Occipital lobe (tissue), 1 donor: ENCODE measurements at regions not wholly inside any gene's neighbourhood (a gene's known extent, or its start where the extent isn't known, plus 50 kb on each side); places are given as distances from the start of the nearest gene placed in this dataset.

Experiments used
- DNase-seq: peaks from one replicate; lab custom pipeline; 2025; lab: John Stamatoyannopoulos, UW

DNA sequence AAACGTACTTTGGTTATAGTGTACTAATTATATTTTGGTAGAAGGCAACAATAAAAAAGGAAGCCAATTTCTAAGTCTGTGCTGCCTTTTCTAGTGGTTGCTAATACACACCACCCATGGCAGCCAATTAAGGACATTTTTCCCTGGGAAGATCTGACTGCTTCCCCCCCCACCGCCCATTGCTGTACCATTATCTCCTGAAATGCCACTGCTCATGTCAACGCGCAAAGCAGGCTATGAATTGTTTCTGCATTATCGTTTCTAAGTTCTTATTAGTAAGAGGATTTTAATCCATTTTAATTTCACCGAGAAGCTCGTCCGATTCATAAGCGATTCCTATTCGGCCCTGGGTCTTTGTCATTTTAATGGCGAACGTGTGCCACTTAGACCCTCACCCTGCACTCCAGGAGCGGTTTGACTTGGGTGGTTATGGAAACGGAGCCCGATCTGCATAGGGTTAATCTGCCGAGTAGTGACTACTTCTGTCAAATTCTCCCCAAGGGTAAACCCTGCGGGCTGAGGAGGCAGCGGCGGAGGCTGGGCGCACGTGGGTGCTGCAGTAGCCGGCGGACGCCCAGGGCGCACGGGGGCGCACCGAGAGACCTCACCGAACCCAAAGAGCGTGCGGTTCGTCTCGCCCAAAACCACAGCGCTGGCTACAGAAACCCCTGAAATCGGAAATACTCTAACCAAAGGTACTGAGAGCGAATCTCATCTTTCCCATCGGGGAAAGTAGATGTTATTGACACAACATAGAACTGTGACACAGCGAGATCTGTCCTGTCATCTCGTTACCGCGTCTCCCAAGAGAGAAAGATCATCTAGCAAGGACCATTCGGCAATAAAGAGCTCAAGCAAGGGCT lies 55.8 kb upstream of the SHC3 start:
- DNase-seq = peak; percentile 18

GRCh38 chr9:89236955-89237573 lies 58.4 kb upstream of the SHC3 start:
- no peak for DNase-seq

DNA sequence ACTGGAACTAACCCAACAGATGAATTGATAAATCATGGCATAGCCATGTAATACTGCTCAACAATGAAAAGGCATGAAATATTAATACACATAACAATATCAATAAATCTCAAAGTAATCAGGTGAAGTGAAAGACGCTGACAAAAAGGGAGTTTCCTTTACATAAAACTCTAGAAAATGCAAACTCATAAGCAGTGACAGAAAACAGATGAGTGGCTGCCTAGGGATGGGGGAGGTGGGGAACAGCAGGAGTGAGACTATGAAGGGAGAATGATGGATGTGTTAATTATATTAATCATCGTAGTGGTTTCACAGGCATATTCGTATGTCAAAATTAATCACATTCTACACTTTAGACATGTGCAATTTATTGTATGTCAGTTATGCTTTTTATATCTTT lies 59.8 kb upstream of the SHC3 start:
- no peak for DNase-seq

DNA sequence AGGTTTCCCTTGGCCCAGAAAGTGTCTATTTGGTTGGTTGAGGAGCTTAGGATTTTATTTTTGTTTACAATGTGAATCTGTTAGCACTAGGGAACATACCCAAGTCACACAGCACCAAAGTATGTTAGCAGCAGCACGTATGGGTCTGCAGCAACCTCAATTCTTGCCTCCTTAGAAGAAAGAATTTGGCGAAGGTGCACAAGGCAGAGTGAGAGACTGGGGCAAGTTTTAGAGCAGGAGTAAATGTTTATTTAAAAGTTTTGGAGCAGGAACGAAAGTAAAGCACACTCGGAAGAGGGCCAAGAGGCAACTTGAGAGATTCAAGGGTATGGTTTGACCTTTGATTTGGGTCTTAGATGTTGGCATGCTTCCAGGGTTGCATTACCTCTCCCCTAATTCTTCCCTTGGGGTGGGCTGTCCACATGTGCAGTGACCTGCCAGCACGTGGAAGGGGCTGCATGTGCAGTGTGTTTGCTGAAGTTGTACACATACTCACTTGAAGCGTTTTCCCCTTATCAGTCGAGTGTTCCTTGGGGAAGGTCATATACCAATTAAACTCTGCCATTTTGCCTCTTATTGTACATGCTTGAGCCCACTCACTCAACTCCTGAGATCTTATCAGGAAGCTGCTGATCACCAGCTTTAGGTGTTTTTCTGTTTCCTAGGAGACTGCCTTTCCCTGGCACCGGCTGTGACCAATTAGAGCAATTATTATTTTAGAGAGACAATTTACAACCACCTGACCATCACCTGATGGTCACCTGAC lies 64.9 kb upstream of the SHC3 start:
- DNase-seq = no peak

DNA sequence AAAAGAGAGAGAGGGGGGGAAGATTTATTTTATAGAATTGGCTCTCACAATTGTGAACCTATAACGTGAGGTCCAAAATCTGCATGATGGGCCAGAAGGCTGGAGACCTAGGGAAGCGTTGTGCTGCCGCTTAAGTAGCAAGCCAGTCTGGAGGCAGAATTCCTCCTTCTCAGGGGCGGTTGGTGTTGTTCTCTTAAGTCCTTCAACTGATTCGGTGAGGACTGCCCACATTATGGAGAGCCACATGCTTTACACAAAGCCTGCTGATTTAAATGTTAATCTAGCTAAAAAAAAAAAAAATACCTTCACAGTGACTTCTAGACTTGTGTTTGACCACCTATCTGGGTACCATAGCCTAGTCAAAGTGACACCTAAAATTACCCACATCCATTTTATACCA lies 64.2 kb upstream of the CKS2 start:
- no peak for DNase-seq

DNA sequence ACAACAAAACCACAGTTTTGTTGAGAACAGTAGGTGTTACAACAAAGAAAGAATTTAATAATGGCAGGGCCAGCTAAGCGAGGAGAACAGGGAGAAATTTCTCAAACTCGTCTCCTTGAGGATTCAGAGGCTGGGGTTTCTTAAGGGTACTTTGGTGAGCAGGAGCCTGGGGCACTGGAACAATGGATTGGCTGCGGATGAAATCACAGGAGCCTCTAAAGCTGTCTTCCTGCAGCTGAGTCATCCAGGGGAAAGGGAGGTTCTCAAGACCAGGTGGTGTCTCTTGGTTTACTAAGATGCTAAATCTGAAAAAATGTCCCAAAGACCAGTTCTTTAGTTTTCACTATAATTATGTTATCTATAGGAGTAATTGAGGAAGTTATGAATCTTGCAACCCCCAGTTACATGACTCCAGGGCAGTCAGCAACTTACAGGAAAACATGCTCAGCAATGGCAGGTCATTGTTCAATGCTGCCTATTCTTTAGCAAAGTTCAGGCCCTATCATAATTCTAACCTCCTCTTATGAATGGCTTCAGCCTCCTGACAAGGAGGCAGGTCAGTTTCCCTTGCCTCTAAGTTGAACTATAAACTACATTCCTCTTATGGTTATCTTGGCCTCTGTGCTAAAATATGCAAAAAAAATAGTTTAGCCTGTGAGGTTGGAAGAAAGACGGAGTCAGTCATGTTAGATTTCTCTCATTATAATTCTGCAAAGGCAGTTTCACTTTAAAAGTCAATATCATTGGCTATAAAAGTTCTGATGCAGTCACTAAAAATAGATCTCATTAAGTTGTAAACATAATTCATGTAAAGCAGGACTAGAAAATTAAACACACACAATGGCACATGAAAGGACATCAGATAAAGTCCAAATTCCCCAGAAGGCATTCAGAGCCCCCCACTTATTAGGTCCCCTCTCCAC lies 63.3 kb upstream of the CKS2 start:
- DNase-seq = no peak

DNA sequence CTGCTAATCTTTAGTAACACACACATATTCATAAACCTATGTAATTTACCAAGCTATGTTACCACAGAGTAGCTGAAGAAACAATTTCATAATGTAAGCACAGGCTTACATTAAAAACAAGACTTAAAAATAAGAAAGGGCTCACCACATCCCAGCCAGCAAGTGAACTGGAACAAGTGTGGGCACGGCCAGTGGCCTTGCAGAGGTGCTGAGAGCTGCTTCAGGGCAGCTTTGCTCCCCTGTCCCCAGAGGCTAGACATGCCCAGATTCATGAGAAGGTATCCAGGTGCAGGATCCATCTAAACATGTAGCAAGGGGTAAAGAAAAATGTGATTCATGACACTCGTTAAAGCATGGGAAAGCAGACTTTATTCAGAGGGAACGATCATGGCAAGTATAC lies 62.0 kb upstream of the CKS2 start:
- DNase-seq = no peak

GRCh38 chr9:89252651-89253267 lies 58.2 kb upstream of the CKS2 start:
- no peak for DNase-seq

- no peak for DNase-seq
Measured at GRCh38 chr9:89254058-89254772, 56.8 kb upstream of the CKS2 start.

GRCh38 chr9:89254773-89255125 lies 56.2 kb upstream of the CKS2 start:
- DNase-seq = no peak

DNA sequence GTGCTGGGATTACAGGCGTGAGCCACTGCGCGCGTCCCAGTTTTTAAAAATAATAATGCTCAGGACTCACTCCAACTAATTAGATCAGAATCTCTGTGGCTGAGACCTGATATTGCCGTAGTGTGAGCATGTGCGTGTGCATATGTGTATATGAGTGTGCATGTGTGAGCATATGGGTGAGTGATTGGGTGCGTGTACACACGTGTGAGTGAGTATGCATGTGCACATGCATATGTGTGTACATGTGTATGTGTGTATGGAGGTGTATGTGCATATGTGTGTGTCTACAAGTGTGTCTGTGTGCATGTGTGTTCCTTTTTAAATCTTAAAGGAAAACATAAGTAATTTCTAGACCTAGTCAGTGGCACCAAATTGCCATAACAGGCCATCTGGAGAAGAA lies 54.8 kb upstream of the CKS2 start:
- no peak for DNase-seq

DNA sequence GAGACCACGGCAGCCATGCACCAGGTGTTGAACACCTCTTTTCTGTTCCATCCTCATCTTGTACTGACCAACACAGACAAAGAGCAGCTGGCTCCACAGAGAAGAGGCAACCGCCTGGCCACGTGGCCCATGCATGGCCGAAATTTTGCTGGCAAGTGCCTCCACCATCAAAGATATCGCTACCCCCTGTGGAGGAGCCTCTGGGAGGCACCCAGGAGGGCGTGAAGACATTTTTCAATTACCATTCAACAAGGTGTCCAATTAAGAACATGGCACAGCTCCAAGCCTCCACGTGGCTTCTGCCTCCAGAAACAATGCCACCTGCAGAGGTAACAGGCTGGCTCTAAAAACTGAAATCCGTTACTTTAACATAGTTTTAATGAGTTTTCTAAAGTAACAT lies 54.4 kb upstream of the CKS2 start:
- no peak for DNase-seq

DNA sequence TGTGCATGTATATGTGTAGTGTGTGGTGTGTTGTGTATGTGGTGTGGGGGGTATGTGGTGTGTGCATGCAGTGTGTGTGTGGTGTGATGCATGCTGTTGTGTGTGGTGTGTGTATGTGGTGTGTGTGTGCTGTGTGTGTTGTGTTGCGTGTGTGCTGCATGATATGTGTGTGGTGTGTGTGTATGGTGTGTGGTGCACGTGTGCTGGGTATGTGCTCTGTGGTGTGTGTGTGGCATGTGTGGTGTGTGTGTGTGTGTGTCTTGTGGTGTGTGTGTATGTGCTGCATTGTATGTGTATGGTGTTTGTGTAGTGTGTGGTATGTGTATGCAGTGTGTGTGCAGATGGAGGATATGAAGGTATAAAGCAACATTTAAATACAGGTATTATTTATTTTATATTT lies 50.5 kb upstream of the CKS2 start:
- DNase-seq = no peak
